Body of pancreas (tissue), 4 donors: ENCODE measurements at regions not wholly inside any gene's neighbourhood (a gene's known extent, or its start where the extent isn't known, plus 50 kb on each side); places are given as distances from the start of the nearest gene placed in this dataset.

Experiments
- CTCF ChIP-seq, 7 experiments: fragments of 450-650 bp in 4 of 7; fragments of 200-600 bp in 3 of 7; sonication (generic) in 3 of 7; IDR thresholded peaks; one replicate each; pipeline ENCODE4 v1.5.1; 2016 to 2019; ENCODE audit warnings: antibody characterized with exemption in 7 of 7
- POLR2A ChIP-seq, 3 donors: fragments of 450-650 bp; IDR thresholded peaks; one replicate each; pipeline ENCODE4 v1.6.1; 2016; ENCODE audit warnings: antibody characterized with exemption in 3 of 3, mild to moderate bottlenecking in 2 of 3

GRCh38 chr9:88230612-88231011 lies 92.3 kb upstream of the SPATA31C2 start:
- TF ChIP-seq CTCF (IDR thresholded peaks at IDR 0.05) (no peak), POLR2A (IDR thresholded peaks at IDR 0.05) (no peak)
